Transverse colon (tissue), 4 donors: ENCODE measurements at regions not wholly inside any gene's neighbourhood (a gene's known extent, or its start where the extent isn't known, plus 50 kb on each side); places are given as distances from the start of the nearest gene placed in this dataset.

Experiments used
- DNase-seq: peaks from one replicate; pipeline ENCODE4 v3.0.0-alpha.2; 2019
- H3K27ac ChIP-seq, 4 donors: fragments of 200-600 bp; sonication (generic); 2 replicates each; pipeline ENCODE4 v1.5.1; 2016 to 2018; ENCODE audit warnings: inconsistent platforms in 4 of 4
- H3K27me3 ChIP-seq: fragments of 200-600 bp; sonication (generic); 2 replicates; pipeline ENCODE4 v1.5.1; 2017; ENCODE audit warnings: inconsistent platforms
- H3K36me3 ChIP-seq, 4 donors: fragments of 200-600 bp; sonication (generic); 2 replicates each; pipeline ENCODE4 v1.5.1; 2017 to 2019; ENCODE audit warnings: inconsistent platforms in 4 of 4
- H3K4me1 ChIP-seq, 4 donors: fragments of 200-600 bp; sonication (generic); 2 replicates each; pipeline ENCODE4 v1.5.1; 2017 to 2020; ENCODE audit warnings: inconsistent platforms in 4 of 4
- H3K4me3 ChIP-seq, 4 donors: fragments of 200-600 bp; sonication (generic); 1 replicate in 1 of 4; 2 replicates in 3 of 4; pipeline versions ENCODE4 v1.5.1 to v1.6.1; 2017 to 2019; ENCODE audit warnings: inconsistent platforms in 4 of 4
- H3K9me3 ChIP-seq, 2 donors: fragments of 200-600 bp; sonication (generic); 2 replicates each; pipeline ENCODE4 v1.5.1; 2017 to 2019; ENCODE audit warnings: inconsistent platforms in 2 of 2
- CTCF ChIP-seq, 5 experiments: fragments of 200-600 bp in 3 of 5; fragments of 450-650 bp in 2 of 5; sonication (generic) in 3 of 5; IDR thresholded peaks; 1 replicate in 2 of 5; 2 replicates in 3 of 5; pipeline ENCODE4 v1.5.1; 2016 to 2017; ENCODE audit warnings: antibody characterized with exemption in 5 of 5, inconsistent platforms in 3 of 5, mild to moderate bottlenecking in 2 of 5, moderate library complexity in 1 of 5
- EP300 ChIP-seq: sonication (generic); formaldehyde crosslinking; IDR thresholded peaks from one replicate; pipeline ENCODE4 v1.6.1; 2017; ENCODE audit warnings: antibody characterized with exemption, low read depth
- POLR2A ChIP-seq: fragments of 450-650 bp; IDR thresholded peaks from one replicate; pipeline ENCODE4 v1.6.1; 2016; ENCODE audit warnings: antibody characterized with exemption, mild to moderate bottlenecking, moderate library complexity
- POLR2AphosphoS5 ChIP-seq, 3 donors: sonication (generic); formaldehyde crosslinking; IDR thresholded peaks; one replicate each; pipeline ENCODE4 v1.6.1; 2016; ENCODE audit warnings: antibody characterized with exemption in 3 of 3
- WGBS, 2 donors: methylation state at CpG; one replicate each; pipeline ENCODE4 v1.1.5; 2018; ENCODE audit warnings: low coverage in 1 of 2; 5-methylcytosine and 5-hydroxymethylcytosine counted together
- in situ Hi-C, 4 donors: fragments of 200-750 bp; cut with MboI; loops; one replicate each; pipeline versions ENCODE4 v1.15.0 to v1.15.1; 2017; ENCODE audit warnings: low sequenced_read_pairs in 3 of 4, low pct_ligation_motif_present in 1 of 4, low pct_unique_long_range_greater_than_20kb in 1 of 4
- intact Hi-C: fragments of 100-400 bp; cut with DNase I; formaldehyde crosslinking; loops from one replicate; pipeline ENCODE4 v1.15.1; 2023; ENCODE audit warnings: low total_unique reads

GRCh38 chr1:59022799-59023198 is 239.0 kb upstream of the JUN start:
- intact Hi-C loops, result no loop called here
- Histone ChIP-seq H3K4me1 (peaks cover 9 to 26% (median 13%) of the 10 kb centered on the region in 4 donors), H3K27ac (no peak overlapping the region), H3K36me3 (no peaks in the 10 kb centered on the region), H3K27me3 (no peaks in the 10 kb centered on the region), H3K4me3 (no peak overlapping the region), H3K9me3 (no peaks in the 10 kb centered on the region)
- WGBS, 2 donors, result 98 to 100% methylated on average over 3 of the region's 3 CpGs
- in situ Hi-C loops, result no loop called here
- TF ChIP-seq POLR2AphosphoS5 (IDR thresholded peaks at IDR 0.05), result no peak
- no peak for TF ChIP-seq POLR2A
- TF ChIP-seq EP300, result no peak
- no peak for TF ChIP-seq CTCF (IDR thresholded peaks at IDR 0.05)
- DNase-seq, result no peak

- in situ Hi-C loops, result no loop called here
- intact Hi-C loops, result loop anchor here (2.0 kb wide), 1 partner anchor 30 kb away; no protein-coding TSS in a partner anchor
- Histone ChIP-seq H3K27ac (no peak overlapping the region), H3K36me3 (no peaks in the 10 kb centered on the region), H3K9me3 (no peaks in the 10 kb centered on the region), H3K4me1 (peaks cover 5 to 20% (median 11%) of the 10 kb centered on the region in 4 donors), H3K27me3 (no peaks in the 10 kb centered on the region), H3K4me3 (no peak overlapping the region)
- DNase-seq, result no peak
- TF ChIP-seq POLR2AphosphoS5 (IDR thresholded peaks at IDR 0.05) (no peak), CTCF (IDR thresholded peaks at IDR 0.05) (no peak), POLR2A (no peak), EP300 (no peak)
- WGBS, 2 donors, result 93 to 100% methylated on average over 1 to 2 of the region's 2 CpGs
These were observed 241.4 kb upstream of the JUN start for GRCh38 chr1:59025201-59025600.

- TF ChIP-seq POLR2AphosphoS5 (IDR thresholded peaks at IDR 0.05) (no peak), POLR2A (no peak), EP300 (no peak)
- Histone ChIP-seq H3K9me3 (no peaks in the 10 kb centered on the region), H3K27me3 (no peaks in the 10 kb centered on the region), H3K36me3 (no peaks in the 10 kb centered on the region), H3K4me3 (no peak overlapping the region), H3K4me1 (peaks cover 0 to 12% (median 5%) of the 10 kb centered on the region in 4 donors), H3K27ac (no peak overlapping the region)
- DNase-seq, result no peak
- in situ Hi-C loops (no loop called here), intact Hi-C loops (loop anchor here (2.0 kb wide), 1 partner anchor 31 kb away; no protein-coding TSS in a partner anchor)
- 68 to 72% methylated on average over 3 to 4 of the region's 4 CpGs for WGBS, 2 donors
These were observed 242.1 kb upstream of the JUN start for GRCh38 chr1:59025898-59026426.

- Histone ChIP-seq H3K4me3 (no peak overlapping the region), H3K4me1 (peaks cover 0 to 11% (median 5%) of the 10 kb centered on the region in 4 donors), H3K9me3 (no peaks in the 10 kb centered on the region), H3K36me3 (no peaks in the 10 kb centered on the region), H3K27me3 (no peaks in the 10 kb centered on the region), H3K27ac (no peak overlapping the region)
- intact Hi-C loops, result no loop called here
- no peak for DNase-seq
- 81 to 90% methylated on average over 6 of the region's 6 CpGs for WGBS, 2 donors
- in situ Hi-C loops, result no loop called here
- no peak for TF ChIP-seq POLR2A
- no peak for TF ChIP-seq EP300
- TF ChIP-seq POLR2AphosphoS5 (IDR thresholded peaks at IDR 0.05), result no peak
- no peak for TF ChIP-seq CTCF (IDR thresholded peaks at IDR 0.05)
These were observed 242.7 kb upstream of the JUN start for GRCh38 chr1:59026472-59026948.

- in situ Hi-C loops, result no loop called here
- no peak for TF ChIP-seq CTCF (IDR thresholded peaks at IDR 0.05)
- H3K27me3 ChIP-seq, result no peaks in the 10 kb centered on the region
- DNase-seq, result no peak
- H3K4me1 ChIP-seq, result peaks cover 0 to 11% (median 5%) of the 10 kb centered on the region in 4 donors
- H3K4me3 ChIP-seq, result no peak overlapping the region
- WGBS, 2 donors, result 95 to 100% methylated on average over 2 of the region's 2 CpGs
- no peaks in the 10 kb centered on the region for H3K36me3 ChIP-seq
- intact Hi-C loops, result no loop called here
- H3K27ac ChIP-seq, result peak overlapping the region in 1 of 4 donors; percentile 30
- no peaks in the 10 kb centered on the region for H3K9me3 ChIP-seq
These were observed 243.3 kb upstream of the JUN start for GRCh38 chr1:59027177-59027576.
